ENCODE measurements at regions not wholly inside any gene's neighbourhood (a gene's known extent, or its start where the extent isn't known, plus 50 kb on each side); places are given as distances from the start of the nearest gene placed in this dataset.

GRCh38 chr5:65068410-65068809, 299.7 kb downstream of the CWC27 start:
- DNase-seq (ENCODE audit: low spot score) = no peak

GRCh38 chr5:65070026-65070425, 301.3 kb downstream of the CWC27 start:
- DNase-seq (ENCODE audit: low spot score) = no peak
- ATAC-seq = no peak

More at GRCh38 chr5:65068410-65068809, 299.7 kb downstream of the CWC27 start:
- no peak for ATAC-seq

GRCh38 chr5:65072850-65073249, 304.1 kb downstream of the CWC27 start:
- DNase-seq (ENCODE audit: low spot score) (no peak), ATAC-seq (no peak)

GRCh38 chr5:65073250-65073661, 304.5 kb downstream of the CWC27 start:
- ATAC-seq (no peak), DNase-seq (ENCODE audit: low spot score) (no peak)

GRCh38 chr5:65075623-65076250, 307.0 kb downstream of the CWC27 start:
- DNase-seq (ENCODE audit: low spot score) = no peak
- no peak for ATAC-seq

GRCh38 chr5:65076251-65076869, 307.6 kb downstream of the CWC27 start:
- ATAC-seq (peak; percentile 56), DNase-seq (ENCODE audit: low spot score) (no peak)

- no peak for DNase-seq (ENCODE audit: low spot score)
- no peak for ATAC-seq
Observed at GRCh38 chr5:65077653-65078052, 308.9 kb downstream of the CWC27 start.

- no peak for ATAC-seq
- no peak for DNase-seq (ENCODE audit: low spot score)
Observed at GRCh38 chr5:65078331-65078730, 309.6 kb downstream of the CWC27 start.

- ATAC-seq (no peak), DNase-seq (ENCODE audit: low spot score) (no peak)
Observed at GRCh38 chr5:65081071-65081470, 312.3 kb downstream of the CWC27 start.

GRCh38 chr5:65084795-65085515, 316.2 kb downstream of the CWC27 start:
- no peak for ATAC-seq

GRCh38 chr5:65085516-65085850, 316.8 kb downstream of the CWC27 start:
- DNase-seq (ENCODE audit: low spot score) (no peak), ATAC-seq (no peak)

More at GRCh38 chr5:65084795-65085515, 316.2 kb downstream of the CWC27 start:
- no peak for DNase-seq (ENCODE audit: low spot score)

GRCh38 chr5:65086234-65086890, 317.6 kb downstream of the CWC27 start:
- ATAC-seq (no peak), DNase-seq (ENCODE audit: low spot score) (no peak)

- no peak for ATAC-seq
Observed at GRCh38 chr5:65087154-65087553, 318.4 kb downstream of the CWC27 start.

GRCh38 chr5:65094279-65094678, 325.5 kb downstream of the CWC27 start:
- DNase-seq (ENCODE audit: low spot score) (no peak), ATAC-seq (no peak)

More at GRCh38 chr5:65087154-65087553, 318.4 kb downstream of the CWC27 start:
- DNase-seq (ENCODE audit: low spot score) = no peak

- ATAC-seq = no peak
Observed at GRCh38 chr5:65098393-65098792, 329.7 kb downstream of the CWC27 start.

More at GRCh38 chr5:65098393-65098792, 329.7 kb downstream of the CWC27 start:
- no peak for DNase-seq (ENCODE audit: low spot score)
